ENCODE measurements at regions not wholly inside any gene's neighbourhood (a gene's known extent, or its start where the extent isn't known, plus 50 kb on each side); places are given as distances from the start of the nearest gene placed in this dataset.

DNA sequence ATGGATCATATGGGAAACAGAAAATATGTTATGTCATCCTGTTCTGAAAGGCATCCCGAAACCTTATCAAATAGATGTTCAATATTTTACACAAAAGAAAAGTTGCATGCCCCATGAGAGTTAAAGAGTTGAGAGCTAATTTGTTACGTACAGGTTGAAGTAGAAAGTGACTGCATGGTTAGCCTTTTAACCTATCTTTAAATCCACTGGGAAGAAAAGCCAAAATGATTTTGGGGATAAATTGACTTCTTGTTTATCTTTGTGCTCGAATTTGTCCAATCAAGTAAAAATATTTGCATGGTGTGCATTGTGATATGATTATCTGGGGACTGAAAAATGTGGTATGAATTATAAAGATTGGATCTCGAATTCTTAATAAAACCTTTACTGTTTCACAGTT lies 230.1 kb downstream of the POSTN start:
- TF ChIP-seq, protein P1, sequence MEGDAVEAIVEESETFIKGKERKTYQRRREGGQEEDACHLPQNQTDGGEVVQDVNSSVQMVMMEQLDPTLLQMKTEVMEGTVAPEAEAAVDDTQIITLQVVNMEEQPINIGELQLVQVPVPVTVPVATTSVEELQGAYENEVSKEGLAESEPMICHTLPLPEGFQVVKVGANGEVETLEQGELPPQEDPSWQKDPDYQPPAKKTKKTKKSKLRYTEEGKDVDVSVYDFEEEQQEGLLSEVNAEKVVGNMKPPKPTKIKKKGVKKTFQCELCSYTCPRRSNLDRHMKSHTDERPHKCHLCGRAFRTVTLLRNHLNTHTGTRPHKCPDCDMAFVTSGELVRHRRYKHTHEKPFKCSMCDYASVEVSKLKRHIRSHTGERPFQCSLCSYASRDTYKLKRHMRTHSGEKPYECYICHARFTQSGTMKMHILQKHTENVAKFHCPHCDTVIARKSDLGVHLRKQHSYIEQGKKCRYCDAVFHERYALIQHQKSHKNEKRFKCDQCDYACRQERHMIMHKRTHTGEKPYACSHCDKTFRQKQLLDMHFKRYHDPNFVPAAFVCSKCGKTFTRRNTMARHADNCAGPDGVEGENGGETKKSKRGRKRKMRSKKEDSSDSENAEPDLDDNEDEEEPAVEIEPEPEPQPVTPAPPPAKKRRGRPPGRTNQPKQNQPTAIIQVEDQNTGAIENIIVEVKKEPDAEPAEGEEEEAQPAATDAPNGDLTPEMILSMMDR (IDR thresholded peaks at IDR 0.05): no peak
- no peak for TF ChIP-seq POLR2AphosphoS5 (IDR thresholded peaks at IDR 0.05)
- no peak for TF ChIP-seq EP300 (IDR thresholded peaks at IDR 0.05)

Data from sigmoid colon (tissue), 4 donors.